Mucosa of gallbladder (tissue), 1 donor: ENCODE measurements at regions not wholly inside any gene's neighbourhood (a gene's known extent, or its start where the extent isn't known, plus 50 kb on each side); places are given as distances from the start of the nearest gene placed in this dataset.
"Not testable (repeated sequence)": the region's sequence is repeated elsewhere in the genome, so short reads cannot be mapped to it uniquely, and the experiment has no call there.

Experiments
- DNase-seq: peaks from one replicate; pipeline ENCODE4 v3.0.0-alpha.2; 2020; ENCODE audit warnings: low spot score
- donor health status: DM: no; HTN: no; CAD: no.

DNA sequence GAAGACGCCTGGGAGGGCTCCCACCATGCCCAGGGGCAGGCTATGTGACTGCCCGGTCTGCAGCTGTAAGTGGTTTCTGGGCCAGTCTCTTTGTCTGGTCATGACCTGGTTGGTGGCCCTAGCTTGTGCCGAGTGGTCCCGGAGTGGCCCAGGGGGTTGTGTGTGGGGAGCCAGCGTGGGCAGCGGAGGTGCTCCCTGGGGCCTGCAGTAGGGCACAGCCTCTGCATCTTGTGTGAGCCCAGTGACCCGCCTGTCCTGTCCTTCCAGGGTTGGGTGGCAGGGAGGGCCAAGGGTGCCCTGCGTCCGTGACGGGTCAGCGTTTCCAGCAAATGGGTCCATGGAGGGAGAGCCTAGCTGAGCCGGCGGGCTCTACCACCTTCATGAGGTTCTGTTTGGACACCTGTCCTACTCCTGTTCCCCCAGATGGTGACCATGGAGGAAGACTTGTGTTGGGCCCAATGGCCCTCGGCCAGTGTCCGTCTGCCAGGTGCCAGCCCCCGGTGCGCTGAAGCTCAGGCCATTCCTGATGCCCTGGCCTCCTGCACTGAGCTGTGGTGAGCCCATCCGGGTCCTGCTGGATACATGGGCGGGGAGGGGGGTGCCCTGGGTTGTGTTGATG lies 215.4 kb downstream of the SNRPN start:
- DNase-seq, result no peak

DNA sequence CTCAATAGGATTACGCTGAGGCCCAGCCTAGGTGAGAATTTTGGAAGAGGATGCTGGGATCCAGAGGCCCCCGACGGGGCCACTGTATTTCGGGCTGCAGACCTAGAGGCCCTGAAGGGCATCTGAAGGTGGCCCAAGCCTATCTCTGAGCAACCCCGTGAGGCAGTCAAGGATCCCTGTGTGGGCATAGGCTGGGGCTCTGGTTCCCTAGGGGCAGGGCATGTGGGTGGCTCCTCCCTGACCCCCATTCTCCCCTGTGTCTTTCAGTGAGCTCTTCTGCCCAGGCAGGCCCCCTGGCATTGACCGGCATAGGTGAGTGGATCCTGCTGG lies 216.0 kb downstream of the SNRPN start:
- DNase-seq, result no peak

DNA sequence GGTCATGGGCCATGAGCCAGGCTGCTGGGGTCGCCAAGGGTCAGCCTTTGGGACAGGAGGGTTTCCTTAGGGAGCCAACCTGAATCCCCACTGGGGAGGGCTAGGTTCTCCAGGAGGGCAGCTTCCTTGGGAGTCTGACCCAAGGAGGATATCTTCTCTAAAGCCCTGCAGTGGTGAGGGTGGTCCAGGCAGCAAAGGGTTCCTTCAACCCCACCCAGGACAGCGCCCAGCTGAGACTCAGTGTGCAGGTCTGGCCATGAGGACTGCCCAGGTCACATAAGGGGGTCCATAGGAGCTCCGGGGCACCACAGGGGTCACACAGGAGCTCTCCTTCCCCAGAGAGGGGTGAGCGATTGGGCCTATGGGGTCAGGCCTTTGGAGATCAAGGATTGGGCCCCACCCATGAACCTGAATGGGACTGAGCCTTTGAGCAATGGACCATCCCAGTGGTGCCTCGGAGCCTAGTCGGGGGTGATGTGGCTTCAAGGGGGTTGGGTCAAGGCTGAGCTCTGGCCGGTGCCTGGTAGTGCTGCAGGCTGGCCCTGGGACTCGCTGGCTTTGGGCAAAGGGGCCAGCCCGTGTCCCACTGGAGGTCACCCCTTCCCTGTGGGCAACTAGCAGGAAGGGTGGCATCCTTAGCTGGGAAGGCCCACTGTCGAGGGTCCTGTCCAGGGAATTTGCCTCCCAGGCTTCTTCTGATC lies 216.5 kb downstream of the SNRPN start:
- DNase-seq, result no peak

DNA sequence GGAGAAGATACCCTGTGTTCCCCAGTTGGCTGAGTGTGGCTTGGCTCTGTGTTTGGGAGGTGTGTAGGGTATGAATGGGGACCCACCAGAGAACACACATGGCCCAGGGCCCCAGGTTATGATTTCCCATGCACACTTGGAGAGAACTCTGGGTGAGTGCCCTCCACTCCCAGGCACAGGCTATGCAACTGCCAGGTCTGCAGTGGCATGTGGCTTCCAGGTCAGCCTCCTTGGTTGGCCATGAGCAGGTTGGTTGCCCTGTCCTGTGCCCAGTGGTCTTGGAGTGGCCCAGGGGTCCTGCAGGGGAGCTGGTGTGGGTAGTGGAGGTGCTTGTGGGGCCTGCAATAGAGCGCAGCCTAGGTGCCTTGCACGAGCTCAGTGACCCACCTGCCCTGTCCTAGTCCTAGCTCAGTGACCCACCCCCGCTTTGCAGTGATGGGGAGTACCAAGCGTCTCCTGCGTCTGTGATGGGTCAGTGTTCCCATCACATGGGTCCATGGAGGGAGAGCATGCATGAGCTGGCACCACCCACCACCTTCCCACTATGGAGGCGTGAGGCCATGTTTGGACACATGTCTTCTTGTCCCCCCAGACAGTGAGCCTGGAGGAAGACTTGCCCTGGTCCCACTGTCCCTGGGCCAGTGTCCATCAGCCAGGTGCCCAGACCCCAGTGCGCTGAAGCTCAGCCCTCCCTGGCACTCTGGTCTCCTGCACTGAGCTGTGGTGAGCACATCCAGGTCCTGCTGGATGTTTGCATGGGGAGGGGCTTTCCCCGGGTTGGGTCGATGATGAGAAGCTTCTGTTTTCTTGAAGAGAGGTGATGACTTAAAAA lies 217.3 kb downstream of the SNRPN start:
- no peak for DNase-seq

DNA sequence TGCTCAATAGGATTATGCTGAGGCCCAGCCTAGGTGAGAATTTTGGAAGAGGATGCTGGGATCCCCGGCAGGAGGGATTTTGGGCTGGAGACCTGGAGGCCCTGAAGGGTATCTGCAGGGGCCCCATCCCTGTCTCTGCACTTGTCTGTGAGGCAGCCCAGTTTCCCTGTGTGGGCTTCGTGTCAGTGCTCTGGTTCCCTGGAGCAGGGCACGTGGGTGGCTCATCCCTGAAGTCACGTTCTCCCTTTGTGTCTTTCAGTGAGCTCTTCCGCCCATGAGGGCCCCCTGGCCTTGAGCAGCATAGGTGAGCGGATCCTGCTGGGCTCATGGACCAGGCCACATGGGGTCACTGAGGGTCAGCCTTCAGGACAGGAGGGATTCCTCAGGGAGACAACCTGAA lies 217.9 kb downstream of the SNRPN start:
- DNase-seq, result no peak

DNA sequence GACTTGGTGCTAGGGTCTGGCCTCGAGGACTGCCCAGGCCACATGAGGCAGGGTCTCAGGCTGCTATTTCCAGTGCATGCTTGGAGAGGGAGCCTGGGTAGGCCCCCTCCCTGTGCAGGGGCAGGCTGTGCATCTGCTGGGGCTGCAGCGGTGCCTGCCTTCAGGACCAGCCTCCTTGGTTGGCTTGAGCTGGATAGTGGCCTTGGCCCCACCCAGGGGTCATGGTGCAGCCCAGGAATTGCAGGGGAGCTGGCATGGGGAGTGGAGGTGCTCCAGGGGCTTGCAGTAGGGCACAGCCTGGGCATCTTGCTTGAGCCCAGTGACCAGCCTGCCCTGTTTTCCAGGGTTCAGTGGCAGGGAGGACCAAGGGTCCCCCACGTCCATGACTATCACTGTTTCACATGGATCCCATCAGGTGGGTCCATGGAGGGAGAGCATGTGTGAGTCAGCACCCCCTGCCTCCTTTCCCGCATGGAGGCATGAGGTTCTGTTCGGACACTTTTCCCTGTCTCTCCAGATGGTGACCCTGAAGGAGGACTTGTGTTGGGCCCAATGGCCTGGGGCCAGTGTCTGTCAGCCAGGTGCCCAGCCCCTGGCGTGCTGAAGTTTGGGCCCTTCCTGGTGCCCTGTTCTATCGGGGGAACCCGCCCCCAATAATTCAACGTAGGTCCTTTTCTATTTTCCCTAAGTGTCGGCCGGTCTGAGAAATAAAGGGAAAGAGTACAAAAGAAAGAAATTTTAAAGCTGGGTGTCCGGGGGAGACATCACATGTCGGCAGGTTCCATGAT lies 218.6 kb downstream of the SNRPN start:
- DNase-seq, result no peak

DNA sequence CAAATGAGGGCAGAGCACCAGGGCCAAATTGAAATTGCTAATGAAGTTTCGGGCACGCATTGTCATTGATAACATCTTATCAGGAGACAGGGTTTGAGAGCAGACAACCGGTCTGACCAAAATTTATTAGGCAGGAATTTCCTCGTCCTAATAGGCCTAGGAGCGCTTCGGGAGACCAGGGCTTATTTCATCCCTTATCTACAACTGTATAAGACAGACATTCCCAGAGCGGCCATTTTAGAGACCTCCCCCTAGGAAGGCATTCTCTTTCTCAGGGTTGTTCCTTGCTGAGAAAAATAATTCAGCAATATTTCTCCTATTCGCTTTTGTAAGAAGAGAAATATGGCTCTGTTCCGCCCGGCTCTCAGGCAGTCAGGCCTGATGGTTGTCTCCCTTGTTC lies 219.4 kb downstream of the SNRPN start:
- not testable (repeated sequence) for DNase-seq

DNA sequence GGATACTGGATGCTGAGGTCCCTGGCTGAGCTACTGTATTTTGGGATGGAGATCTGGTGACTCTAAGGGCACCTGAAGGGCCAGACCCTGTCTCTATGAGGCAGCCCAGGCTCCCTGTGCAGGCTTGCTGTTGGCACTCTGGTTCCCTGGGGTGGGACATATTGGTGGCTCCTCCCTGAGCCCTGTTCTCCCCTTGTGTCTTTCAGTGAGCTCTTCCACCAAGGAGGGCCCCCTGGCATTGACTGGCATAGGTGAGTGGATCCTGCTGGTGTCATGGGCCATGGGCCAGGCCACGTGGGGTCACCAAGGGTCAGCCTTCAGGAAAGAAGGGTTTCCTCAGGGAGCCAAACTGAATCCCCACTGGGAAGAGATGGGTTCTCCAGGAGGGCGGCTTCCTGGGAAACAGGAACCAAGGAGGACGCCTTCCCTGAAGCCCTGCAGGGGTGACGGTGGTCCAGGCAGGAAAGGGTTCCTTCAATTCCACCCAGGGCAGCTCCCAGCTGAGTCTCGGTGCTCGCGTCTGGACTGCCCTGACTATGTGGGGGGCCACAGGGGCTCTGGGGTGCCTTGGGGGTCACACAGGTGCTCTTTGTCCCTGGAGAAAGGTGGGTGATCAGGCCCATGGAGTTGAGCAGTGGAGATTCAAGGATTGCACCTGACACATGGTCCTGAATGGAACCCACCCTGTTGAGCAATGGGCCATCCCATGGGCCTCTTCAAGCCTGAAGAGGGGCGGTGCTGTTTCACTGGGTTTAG lies 220.4 kb downstream of the SNRPN start:
- DNase-seq, result peak; percentile 9

DNA sequence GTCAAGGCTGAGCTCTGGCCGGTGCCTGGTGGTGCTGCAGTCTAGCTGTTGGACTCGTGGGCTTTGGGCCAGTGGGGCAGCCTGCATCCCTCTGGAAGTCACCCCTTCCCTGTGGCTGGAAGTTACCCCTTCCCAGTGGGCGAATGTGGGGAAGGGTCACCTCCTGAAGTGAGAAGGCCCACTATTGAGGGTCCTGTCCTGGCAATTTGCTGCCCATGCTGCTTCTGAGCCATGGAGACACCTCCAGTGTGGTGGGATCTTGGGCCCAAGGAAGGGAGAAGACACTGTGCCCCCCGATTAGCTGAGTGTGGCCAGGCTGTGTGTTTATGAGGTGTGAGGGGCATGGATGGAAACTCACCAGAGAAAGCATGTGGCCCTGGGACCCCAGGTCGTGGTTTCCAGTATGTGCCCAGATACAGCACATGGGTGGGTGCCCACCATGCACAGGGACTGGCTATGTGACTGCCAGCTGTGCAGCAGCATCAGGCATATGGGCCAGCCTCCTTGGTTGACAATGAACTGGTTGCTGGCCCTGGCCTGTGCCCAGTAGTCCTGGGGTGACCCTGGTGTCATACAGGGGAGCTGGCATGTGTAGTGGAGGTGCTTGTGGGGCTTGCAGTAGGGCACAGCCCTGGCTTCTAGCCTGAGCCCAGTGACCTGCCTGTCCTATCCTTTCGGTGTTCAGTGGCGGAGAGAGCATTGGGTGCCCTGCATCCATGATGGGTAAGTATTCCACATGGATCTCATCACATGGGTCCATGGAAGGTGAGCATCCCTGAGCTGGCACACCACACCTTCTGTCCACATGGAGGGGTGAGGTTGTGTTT lies 221.2 kb downstream of the SNRPN start:
- DNase-seq, result no peak

DNA sequence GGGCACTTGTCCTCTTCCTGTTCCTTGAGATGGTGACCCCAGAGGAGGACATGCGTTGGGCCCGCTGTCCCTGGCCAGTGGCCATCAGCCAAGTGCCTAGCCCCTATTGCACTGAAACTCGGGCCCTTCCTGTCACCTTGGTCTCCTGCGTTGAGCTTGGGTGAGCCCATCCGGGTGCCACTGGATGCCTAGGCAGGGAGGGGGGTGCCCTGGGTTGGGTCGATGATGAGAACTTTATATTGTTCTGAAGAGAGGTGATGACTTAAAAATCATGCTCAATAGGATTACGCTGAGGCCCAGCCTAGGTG lies 221.8 kb downstream of the SNRPN start:
- DNase-seq, result no peak

DNA sequence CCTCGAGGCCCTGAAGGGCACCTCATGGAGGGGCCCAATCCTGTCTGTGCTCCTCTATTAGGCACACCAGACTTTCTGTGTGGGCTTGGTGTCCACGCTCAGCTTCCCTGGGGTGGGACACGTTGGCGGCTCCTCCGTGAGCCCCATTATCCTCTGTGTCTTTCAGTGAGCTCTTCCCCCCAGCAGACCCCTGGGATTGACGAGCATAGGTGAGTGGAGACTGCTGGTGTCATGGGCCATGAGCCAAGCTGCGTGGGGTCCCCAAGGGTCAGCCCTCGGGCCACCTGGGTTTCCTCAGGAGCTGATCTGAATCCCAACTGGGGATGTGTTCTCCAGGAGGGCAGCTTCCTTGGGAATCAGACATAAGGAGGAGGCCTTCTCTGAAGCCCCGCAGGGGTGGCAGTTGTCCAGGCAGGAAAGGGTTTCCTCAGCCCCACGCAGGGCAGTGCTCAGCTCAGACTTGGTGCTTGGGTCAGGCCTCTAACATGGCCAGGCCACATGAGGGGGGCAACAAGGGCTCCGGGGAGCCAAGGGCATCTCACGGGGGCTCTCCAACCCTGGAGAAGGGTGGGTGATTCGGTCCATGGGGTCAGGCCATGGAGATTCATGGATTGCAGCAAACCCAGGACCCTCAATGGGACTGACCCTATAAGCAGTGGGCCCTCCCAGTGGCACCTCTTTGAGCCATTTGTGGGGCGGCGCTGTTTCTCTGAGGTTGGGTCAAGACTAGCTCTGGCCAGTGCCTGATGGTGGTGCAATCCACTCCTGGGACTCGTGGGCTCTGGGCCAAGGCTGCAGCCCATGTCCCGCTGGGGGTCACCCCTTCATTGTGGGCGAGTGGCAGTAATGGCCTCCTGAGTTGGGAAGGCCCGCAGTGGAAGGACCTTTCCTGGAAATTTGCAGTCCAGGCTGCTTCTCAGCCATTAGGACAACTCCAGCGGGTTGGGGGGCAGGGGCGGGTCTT lies 222.5 kb downstream of the SNRPN start:
- peak; percentile 9 for DNase-seq

DNA sequence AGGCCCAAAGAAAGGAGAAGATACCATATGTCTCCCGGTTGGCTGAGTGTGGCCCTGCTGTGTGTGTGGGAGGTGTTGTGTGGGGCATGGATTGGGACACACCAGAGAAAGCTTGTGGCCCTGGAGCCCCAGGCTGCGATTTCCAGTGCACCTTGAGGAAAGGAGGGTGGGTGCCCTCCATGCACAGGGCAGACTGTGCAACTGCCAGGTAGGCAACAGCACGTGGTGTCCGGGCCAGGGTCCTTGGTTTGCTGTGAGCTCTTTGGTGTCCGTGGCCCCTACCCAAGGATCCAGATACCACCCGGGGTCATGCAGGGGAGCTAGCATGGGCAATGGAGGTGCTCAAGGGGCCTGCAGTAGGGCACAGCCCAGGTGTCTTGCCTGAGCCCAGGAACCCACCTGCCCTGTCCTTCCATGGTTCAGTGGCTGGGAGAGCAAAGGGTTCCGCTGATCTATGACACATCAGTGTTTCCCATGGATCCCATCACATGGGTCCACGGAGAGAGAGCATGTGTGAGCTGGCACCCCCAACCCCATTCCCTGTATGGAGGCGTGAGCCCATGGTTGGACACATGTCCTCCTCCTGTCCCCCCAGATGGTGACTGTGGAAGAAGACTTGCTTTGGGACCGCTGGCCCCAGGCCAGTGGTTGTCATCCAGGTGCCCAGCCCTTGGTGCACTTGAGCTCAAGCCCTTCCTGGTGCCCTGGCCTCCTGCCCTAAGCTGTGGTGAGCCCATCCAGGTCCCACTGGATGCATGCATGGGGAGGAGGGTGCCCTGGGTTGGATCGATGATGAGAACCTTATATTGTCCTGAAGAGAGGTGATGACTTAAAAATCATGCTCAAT lies 223.4 kb downstream of the SNRPN start:
- peak; percentile 9 for DNase-seq

DNA sequence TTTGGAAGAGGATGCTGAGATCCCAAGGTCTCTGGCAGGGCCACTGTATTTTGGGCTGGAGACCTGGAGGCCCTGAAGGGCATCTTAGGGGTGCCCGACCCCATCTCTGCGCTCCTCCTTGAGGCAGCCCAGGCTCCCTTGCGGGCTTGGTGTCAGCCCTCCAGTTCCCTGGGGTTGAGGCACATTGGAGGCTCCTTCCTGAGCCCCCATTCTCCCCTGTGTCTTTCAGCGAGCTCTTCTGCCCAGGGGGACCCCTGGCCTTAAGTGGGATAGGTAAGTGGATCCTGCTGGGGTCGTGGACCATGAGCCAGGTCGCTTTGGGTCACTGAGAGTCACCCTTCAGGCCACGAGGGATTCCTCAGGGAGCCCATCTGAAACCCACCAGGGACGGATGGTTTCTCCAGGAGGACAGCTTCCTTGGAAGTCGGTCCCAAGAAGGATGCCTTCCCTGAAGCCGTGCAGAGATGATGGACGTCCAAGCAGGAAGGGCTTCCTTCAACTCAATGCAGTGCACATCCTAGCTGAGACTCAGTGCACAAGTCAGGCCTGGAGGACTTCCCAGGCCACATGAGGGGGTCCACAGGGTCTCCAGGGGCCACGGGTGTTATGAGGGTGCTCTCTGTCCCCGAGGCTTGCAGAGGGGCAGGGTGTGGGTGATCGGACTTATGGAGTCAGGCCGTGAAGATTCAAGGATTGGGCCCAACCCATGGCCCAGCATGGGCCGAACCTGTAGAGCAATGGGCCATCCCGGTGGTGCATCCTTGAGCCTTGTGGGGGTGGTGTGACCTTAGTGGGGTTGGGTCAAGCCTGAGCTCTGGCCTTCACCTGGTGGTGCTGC lies 224.3 kb downstream of the SNRPN start:
- DNase-seq, result no peak

DNA sequence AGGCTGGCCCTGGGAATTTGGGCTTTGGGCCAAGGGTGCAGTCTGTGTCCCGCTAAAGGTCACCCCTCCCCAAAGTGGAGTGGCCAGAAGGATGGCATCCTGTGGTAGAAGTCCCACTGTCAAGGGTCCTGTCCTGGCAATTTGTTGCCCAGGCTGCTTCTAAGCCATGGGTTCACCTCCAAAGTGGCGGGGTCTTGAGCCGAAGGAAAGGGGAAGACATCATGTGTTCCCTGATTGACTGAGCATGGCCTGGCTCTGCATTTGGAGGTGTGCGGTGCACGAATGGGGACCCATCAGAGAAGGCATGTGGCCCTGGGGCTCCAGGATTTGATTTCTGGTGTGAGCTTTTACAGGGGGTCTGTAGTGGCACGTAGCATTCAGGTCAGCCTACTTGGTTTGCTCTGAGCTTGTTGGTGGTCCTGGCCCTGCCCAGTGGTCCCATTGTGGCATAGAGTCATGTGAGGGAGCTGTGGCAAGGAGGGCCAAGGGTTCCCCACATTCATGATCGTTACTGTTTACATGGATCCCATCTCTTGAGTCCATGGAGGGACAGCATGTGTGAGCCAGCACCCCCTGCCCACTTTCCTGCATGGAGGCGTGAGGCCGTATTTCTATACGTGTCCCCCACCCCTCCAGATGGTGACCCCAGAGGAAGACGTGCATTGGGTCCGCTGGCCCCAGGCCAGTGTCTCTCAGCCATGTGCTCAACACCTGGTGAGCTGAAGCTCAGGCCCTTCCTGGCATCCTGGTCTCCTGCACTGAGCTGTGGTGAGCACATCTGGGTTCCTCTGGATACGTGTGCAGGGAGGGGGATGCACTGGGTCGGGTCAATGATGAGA lies 225.1 kb downstream of the SNRPN start:
- DNase-seq, result no peak

DNA sequence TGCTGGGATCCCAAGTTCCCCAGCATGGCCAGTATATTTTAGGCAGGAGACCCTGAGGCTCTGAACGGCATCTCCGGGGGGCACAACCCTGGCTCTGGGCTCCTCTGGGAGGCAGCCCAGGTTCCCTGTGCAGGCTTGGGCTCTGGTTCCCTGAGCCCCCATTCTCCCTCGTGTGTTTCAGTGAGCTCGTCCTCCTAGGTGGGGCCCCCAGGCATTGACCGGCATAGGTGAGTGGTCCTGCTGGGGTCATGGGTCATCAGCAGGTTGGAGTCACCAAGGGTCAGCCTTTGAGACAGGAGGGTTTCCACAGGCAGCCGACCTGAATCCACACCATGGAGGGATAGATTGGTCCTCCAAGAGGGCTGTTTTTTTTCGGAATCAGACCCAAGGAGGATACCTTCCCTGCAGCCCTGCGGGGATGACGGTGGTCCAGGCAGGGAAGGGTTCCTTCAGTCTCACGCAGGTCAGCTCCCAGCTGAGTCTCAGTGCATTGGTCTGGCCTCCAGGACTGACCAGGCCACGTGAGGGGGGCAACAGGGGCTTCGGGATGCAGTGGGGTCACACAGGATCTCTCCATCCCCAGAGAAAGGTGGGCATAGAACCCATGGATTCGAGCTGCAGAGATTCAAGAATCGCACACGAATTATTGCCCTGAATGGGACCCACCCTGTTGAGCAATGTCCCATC lies 226.0 kb downstream of the SNRPN start:
- DNase-seq, result no peak
